ENCODE measurements at regions not wholly inside any gene's neighbourhood (a gene's known extent, or its start where the extent isn't known, plus 50 kb on each side); places are given as distances from the start of the nearest gene placed in this dataset.
A peak's percentile ranks its signal among the peaks of the same experiment; 100 is the strongest.

DNA sequence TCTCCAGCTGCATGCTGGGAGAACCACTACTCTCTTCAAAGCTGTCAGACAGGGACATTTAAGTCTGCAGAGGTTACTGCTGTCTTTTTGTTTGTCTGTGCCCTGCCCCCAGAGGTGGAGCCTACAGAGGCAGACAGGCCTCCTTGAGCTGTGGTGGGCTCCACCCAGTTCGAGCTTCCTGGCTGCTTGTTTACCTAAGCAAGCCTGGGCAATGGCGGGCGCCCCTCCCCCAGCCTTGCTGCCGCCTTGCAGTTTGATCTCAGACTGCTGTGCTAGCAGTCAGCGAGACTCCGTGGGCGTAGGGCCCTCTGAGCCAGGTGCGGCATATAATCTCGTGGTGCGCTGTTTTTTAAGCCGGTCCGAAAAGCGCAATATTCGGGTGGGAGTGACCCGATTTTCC lies 215.0 kb downstream of the STIM2 start:
- peak; percentile 36 for DNase-seq

DNA sequence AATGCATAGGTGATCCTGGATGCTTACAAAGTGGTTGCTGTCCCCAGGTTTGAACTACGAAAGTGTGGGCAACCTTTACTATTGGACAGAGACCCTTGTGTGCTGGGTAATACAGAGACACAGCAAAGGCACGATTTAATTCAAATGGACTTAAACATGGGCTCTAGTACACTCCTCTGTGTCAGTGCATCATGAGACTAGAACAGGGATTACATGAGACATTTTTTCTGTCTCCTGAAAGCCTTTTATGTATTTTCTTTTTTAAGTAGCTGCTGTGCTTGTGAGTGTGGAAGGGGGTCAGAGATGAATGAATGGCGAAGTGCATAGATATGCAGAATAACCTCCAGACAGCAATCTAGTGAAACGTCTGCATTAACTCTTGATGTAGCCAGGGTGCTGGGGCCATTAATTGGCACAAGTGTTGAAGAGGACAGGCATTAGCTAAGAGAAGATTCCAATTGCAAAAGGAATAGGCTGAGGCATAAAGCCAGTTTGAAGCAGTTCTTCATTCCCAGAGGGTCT lies 218.4 kb downstream of the STIM2 start:
- DNase-seq: no peak

- DNase-seq: no peak
Measured at GRCh38 chr4:27081675-27082586, 221.3 kb downstream of the STIM2 start.

DNA sequence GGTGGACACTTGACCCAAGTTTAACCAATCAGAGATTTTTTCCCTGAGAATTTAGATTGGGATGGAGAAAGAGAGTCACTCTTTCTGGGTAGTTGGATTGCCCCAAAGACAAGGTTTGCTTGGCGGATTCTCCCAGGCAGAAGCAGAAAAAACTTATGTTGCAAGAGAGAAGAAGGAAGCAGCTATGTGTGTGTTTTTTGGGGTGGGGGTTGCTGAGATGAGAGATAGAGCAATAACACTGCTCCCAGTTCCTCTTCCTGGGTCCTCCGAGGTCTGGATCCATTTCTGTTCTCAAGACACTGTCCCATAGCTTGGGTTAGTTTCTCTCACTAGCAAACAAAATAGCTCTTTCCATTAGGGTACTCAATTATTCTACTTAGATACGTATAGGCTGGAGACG lies 222.1 kb downstream of the STIM2 start:
- DNase-seq: no peak

DNA sequence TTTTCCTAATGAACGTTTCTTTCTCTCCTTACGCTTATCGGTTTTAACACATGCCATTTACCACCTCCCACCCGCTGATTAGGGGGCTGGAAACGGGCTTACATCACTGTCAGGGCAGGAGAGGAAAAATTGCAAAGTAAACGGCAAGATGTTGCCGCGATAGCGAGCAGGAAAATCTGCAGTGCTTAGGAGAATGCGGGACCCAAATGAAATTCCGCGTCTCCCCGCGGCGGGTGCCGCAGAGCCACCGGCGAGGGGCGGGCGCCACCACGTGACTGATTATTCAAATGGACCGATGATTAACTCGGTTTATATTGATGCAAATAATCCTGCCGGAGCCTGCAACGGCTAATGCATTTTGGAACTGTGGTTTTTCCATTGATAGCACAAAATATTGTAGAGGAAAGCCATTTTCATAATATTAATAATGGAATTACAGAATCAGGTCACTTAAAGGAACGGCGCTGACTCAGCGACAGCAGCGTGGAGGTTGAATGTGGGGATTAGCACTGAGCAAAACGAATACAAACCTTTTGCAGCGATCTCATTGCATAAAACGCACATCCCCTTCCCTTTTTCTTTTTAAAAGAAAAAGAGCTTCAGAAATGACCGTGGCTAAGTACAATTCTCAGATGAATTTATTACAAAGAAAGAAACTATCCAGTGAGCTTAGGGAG lies 224.2 kb downstream of the STIM2 start:
- peak; percentile 11 for DNase-seq

GRCh38 chr4:27085396-27085795 lies 224.8 kb downstream of the STIM2 start:
- no peak for DNase-seq

DNA sequence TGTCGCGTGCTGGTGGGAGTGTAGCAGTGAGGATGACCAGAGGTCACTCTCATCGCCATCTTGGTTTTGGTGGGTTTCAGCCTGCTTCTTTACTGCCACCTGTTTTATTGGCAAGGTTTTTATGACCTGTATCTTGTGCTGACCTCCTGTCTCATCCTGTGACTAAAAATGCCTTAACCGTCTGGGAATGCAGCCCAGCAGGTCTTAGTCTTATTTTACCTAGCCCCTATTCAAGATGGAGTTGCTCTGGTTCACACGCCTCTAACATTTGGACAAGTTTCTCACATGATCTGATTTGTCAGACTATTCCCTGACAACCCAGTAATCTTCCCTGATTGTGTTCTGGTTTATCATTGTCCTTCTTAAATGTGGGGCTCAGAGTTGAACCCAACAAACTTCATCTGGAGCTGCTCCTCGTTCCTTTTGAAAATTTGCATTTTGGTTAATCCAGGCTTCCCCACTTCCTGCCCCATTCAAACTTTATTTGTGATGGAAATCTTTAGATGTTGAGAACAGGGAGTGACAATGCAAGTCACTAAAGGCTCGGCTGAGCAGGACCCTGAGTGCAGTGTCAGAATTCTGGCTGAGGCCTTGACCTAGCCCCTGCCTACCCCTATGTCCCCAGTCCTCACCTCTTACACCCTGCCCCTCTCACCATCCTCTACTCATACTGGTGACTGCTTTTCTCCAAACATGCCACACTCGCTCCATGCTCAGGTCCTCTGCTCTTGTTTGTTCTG lies 226.8 kb downstream of the STIM2 start:
- DNase-seq: no peak

- DNase-seq: no peak
Measured at GRCh38 chr4:27088491-27088890, 227.8 kb downstream of the STIM2 start.

DNA sequence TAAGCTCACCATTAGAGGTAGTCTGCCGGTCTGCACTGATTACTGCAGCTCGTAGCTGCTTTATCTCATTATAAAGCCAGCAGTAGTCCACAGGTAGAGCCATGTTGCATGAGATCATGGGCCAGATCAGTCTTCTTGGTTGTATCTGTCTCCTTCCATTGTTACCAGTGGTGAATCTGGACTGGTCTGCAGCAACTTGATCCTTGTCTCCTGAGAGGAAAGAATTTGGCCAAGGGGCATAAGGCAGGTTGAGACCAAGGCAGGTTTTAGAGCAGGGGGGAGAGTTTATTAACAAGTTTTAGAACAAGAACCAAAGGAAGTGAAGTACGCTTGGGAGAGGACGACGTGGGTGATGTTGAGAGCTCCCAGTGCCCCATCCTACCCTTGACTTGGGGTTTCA lies 228.5 kb downstream of the STIM2 start:
- DNase-seq: no peak

DNA sequence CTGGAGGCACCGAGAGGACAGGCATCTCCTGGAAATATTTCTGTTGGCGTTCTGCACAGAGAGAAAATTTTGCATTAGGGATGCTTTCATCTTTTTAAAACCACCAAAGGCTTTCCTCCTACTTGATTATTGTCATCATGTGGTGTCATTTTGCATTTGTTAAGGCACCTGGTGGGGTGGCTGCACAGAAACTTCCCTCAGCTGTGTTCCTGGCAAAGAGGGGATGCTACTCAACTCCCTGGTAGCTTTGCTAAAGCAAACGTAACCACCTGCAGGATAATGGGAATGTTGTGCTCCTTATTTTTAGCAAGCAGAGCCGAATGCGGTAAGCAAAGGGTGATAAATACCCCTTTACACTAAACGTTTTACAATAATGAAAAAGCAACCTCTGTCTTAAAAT lies 229.8 kb downstream of the STIM2 start:
- DNase-seq: no peak

DNA sequence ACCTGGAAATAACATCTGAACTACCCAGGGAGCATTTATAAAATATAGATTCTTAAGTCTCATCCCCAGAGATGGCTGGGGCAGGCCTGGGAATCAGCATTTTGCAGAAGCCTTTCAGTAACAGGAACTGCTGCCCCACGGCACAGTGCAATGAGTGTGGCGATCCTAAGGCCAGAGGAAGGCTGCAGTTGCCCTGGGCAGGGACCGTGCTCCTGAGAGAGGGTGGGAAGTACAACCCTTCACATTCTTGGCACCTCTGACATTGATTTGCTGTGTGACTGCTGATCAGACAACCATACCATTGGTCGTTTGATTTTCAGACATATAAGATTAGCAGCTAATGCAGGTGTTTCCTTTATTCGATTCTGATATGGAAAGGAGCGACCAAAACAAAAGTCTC lies 233.6 kb downstream of the STIM2 start:
- no peak for DNase-seq

GRCh38 chr4:27094783-27095182 lies 234.1 kb downstream of the STIM2 start:
- no peak for DNase-seq

DNA sequence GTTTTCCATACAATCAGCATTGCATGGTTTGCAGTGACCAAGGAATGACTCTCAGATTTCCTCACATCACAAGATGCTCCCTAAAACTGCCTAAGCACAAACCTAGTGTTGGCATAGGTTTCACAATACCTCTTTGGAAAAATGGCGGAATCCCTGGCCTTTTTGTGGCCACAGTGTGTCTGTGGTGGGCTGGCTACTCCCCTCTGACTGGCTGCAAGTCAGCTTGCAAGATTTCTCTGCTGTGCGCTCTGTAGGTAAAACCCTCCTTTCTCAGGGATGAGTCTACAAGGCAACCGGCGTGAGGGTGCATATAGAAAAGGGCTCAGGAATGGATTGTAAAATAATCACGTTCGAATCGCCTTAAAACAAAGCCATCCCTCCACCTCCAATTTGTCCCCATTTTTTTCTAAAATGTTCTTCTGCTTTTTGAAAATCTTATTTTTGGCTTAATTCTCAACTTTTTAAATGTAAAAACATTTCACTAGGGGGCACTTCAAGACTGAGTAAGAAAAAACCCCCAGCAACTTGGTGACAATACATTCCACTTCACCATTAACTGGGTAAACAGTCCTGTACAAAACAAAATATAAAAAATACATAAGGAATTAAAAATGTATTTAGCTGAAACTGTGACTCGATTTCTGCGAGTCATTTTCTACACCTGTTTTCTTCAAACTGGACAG lies 235.6 kb downstream of the STIM2 start:
- no peak for DNase-seq

DNA sequence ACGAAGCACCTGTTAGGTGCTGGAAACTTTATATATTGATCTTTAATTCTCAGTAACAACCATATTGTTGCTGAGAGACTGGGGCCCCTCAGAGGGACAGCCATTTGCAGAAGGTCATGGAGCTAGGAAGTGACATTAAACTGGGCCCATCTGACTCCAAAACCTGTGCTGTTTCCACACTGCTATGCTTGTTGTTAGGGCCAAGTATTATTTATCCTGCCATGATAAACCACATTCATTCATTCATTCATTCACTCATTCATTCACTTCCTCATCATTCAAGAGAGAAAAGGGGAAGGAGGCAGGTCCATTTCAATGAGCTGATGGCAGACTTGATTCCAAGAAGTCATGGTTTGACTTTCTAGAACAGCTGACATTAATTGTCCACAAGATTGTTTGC lies 237.4 kb downstream of the STIM2 start:
- no peak for DNase-seq

DNA sequence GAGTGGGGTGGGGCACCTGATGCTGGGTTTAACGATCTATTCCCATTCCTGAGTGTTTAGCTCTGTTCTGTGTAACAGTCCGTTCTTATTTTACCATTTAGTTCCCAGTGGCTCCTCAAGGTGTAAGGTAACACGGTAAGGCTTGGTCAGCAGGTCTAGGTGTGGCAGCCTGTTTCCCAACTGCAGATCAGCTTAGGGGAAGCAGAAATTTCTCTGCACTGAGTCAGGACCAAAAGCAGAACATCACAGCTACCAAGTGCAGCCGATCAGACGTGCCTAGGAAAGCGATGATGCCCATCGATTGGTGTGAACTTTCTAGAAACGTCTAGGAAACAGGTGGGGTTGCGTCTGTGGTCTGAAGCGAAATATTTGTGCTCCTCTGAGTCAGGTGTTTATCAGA lies 240.1 kb downstream of the STIM2 start:
- DNase-seq: no peak

GRCh38 chr4:27101126-27101525 lies 240.5 kb downstream of the STIM2 start:
- DNase-seq: no peak

- DNase-seq: no peak
Measured at GRCh38 chr4:27101561-27101960, 240.9 kb downstream of the STIM2 start.

- no peak for DNase-seq
Measured at GRCh38 chr4:27111627-27112026, 251.0 kb downstream of the STIM2 start.

- DNase-seq: no peak
Measured at GRCh38 chr4:27112587-27112986, 251.9 kb downstream of the STIM2 start.

DNA sequence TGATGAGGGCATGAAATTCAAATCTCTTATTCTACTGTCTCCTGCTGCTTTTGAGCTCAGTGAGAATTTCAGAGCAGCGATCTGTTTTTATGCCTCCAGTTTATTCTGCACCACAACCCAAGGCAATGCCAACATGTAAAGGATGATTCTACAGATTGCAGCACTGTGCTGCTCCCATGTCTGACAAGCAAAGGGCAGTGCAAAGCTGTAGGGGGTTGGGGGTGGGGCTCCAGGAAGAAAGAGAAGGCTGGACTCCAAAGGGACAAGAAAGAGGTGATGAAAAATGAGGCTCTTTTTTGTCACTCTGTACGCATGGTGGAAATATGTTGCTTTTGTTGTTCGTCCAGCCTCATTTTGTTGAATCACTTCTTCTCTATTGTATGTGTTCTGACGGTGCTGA lies 254.6 kb downstream of the STIM2 start:
- no peak for DNase-seq

DNA sequence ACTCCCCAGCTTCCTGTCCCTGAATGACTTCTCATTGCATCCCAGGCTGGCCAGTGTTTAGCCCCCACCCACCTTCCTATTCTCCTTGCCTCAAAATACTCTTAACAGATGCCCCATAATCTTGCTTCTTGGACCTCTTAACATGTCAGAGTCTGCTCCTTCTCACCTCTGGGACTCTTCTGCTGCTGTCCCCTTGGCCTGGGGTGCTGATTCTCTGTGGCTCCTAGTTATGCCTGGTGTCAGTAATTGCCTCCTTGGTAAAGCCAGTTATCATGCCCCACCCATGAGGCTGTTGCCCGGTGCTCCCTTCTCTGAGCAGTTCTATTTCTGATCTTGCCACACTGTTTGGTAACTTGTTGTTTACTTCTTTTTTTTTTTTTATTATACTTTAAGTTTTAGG lies 256.8 kb downstream of the STIM2 start:
- DNase-seq: no peak

DNA sequence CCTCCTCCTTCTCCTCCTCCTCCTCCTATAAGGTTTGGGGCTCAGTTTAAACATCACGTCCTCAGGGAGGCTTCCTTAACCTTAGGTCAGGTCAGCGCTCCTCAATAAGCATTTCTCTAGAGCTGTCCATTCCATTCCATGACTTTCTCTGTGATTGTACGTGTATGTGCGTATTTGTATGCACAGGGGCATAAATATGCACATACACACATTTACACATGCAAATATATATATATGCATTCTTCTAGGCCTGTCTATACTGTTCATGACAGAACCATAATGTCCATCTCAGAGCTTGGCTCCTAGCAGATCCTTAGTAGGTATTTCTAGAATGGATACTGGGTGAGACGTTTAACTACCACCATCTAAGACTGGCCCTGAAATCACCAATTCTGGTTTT lies 258.6 kb downstream of the STIM2 start:
- no peak for DNase-seq

- no peak for DNase-seq
Measured at GRCh38 chr4:27121830-27122229, 261.2 kb downstream of the STIM2 start.

Measured in NCI-H2171 treated with DMSO at 0.1 percent for 48 hours (cell line).